HS-5 (cell line): ENCODE measurements at regions not wholly inside any gene's neighbourhood (a gene's known extent, or its start where the extent isn't known, plus 50 kb on each side); places are given as distances from the start of the nearest gene placed in this dataset.

Experiments
- DNase-seq: peaks from one replicate; pipeline ENCODE4 v3.0.0-alpha.2; 2012; ENCODE audit warnings: low read depth

DNA sequence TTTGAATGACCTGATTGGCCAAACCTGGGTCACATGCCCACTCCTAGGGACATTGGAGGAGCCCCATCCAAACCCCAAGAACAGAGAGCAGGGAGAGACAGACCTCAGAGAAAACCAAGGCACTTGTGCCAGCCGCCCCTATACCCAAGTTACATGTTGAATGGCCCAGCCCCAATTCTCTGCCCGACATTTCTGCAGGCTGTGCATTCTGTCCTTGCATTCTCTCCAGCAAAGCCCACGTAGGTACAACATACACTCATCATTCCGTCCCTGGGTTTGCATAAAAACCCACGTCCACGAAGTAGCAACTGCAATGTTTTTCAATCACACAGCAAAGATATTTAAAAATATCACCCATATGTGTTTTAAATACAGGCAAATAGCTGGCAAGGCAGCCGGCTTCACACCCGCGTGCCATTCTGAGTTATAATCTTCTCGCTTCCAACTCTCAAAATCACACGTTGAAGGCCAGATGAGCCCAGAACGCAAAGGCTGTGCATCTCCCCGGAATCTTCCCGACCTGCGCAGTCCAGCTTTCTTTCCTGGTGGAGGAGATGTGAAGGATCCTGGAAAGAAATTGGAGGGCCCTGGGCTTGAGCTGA lies 91.7 kb upstream of the MYL2 start:
- DNase-seq: no peak

DNA sequence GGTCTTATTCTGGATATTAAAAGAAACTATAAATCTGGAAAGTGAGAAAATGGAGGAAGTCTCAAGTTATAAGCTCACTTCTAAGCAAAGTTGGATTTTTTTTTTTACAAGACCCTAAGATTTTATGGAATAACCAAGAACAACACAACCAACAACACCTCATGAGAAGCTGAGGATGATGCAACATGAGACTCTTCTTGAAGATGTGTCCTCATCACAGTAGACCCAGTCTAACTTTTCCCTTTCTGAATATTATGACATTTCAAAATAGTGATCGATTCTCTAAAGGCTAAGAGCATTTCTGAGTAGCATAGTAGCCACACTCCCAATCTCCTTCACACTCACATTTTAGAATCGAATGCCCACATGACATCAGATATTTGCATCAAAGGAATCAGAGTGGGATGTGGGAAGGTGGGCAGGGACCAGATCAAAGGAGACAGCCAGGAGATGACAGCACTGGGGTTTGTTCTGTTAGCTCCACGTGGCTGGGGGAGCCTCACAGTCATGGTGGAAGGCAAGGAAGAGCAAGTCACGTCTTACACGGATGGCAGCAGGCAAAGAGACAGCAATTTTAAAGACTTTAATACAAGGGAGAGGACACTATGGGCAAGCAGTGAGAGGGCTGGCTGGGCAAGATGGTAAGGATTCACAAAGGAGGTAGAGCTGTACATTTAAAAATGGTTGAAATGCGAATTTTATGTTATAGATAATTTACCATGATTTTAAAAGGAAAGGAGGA lies 90.7 kb upstream of the MYL2 start:
- DNase-seq: no peak

DNA sequence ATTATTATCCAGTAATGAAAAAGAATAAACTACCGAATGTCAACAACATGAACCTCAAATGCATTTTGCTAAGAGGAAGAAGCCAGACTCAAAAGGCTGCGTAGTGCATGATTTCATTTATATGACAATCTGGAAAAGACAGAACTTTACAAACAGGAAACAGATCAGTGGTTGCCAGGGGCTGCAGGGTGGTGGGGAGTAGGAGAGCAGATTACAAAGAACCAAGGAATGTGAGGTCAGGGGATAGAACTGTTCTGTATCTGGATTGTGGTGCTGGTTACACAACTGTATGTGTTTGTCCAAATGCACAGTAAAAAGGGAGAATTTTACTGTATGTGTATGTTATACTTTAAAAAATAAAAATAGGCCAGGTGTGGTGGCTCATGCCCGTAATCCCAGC lies 89.7 kb upstream of the MYL2 start:
- no peak for DNase-seq

DNA sequence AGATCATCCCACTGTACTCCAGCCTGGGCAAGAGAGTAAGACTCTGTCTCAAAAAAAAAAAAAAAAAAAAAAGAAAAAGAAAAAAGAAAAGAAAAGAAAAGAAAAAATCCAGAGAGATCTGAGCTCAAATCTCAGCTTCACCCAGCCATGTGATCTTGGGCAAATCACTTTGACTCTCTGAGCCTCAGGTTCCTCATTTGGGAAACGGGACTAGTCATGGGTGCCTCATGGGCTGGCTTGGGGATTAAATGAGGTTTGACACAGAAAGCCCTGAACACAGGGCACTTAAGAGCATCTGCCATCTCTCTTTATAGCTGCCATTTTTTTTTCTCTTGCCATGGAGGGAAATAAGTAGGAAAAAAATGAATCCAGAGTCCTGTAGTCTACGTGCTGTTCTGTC lies 86.2 kb upstream of the MYL2 start:
- DNase-seq: no peak

GRCh38 chr12:110998971-110999370 lies 78.6 kb upstream of the MYL2 start:
- DNase-seq: no peak

- DNase-seq: no peak
These were observed 77.8 kb upstream of the MYL2 start for GRCh38 chr12:110998165-110998564.

DNA sequence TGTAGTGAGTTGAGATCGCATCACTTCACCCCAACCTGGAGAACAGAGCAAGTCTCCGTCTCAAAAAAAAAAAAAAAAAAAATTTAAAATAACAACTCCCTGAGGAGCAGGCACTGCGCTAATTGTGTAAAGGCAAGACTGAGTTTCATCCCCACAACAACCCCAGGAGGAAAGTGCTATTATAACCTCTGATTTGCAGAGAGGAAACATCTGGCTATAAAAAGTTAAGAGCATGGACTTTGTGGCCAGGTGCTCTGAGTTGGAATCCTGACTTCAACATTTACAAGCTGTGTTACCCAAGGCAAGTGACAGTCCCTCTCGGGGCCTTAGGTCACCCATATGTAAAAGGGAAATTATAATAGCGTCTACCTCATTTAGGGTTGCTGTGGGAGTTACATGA lies 76.0 kb upstream of the MYL2 start:
- no peak for DNase-seq

GRCh38 chr12:110995615-110996014 lies 75.2 kb upstream of the MYL2 start:
- DNase-seq: no peak

GRCh38 chr12:110995016-110995415 lies 74.6 kb upstream of the MYL2 start:
- DNase-seq: no peak

- DNase-seq: no peak
These were observed 73.1 kb upstream of the MYL2 start for GRCh38 chr12:110993434-110993833.

DNA sequence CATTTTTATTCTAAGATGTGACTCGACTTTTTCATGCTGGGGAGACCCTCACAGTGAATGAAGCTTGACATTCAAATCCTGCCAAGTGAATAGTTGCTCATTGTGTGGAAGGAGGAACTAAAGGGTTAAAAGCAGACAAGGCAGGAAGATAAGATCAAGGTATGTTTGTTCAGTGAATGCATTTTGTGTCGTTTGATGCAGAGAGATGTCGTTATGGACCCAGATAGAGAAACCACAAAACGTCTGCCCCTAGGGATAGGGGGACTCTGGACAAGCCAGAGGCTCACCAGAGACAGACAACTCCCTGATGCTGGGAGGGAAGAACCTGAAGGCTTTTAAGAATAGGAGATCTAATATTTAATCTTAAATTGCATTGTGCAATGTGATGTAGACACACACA lies 72.5 kb upstream of the MYL2 start:
- DNase-seq: no peak

GRCh38 chr12:110983811-110984210 lies 63.4 kb upstream of the MYL2 start:
- DNase-seq: no peak

- no peak for DNase-seq
These were observed 52.5 kb upstream of the MYL2 start for GRCh38 chr12:110972866-110973265.

DNA sequence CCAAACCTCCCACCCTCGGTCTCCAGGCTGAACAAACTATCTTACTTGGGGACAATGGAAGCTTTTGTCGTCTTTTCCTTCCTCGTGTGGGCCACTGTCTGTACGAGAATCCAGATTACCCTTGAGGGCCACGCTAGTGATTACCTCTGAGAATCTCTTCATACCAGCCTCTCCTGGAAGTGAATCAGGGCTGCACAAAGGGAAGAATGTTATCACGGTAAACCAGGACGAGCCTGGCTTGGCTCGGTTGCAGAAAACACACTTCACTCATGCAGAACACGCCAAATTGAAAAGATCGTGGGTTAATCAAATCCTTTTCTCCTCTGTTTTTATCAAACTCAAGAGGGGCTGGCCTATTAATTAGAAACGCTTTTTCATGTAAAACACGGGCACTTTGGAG lies 51.6 kb upstream of the MYL2 start:
- no peak for DNase-seq

DNA sequence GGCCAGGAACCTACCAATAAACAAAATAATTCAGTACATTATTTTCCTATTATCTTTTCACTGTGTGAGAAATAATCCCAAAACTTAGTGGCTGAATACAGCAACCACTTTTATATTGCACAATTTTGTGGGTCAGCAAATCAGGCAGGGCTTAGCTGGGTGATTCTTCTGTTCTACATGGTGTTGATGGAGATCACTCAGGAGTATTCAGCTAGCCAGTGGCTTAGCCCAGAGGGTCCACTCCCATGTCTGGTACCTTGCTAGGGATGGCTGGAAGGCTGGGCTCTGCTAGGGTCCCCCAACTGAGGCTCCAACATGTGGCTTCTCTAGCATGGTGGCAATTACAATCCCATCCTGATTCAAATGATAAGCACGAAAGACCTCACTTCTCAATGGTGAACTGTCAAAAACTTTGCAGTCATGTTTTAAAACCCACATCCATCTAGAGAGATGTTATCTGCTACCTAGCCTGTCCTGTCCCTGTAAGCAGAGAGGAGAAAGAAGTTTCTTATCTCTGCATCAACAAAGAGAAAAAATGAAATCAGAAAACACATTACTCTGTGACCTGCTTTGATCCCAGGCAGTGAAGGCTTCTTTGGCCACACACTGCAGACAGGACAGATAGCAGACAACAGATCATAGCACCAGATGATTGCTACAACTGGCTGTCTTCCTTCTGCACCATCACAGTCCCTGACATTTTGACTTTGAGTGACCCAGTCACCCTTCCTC lies 51.0 kb upstream of the MYL2 start:
- no peak for DNase-seq
